ENCODE measurements at regions not wholly inside any gene's neighbourhood (a gene's known extent, or its start where the extent isn't known, plus 50 kb on each side); places are given as distances from the start of the nearest gene placed in this dataset.

- Histone ChIP-seq H3K4me1 (ENCODE audit: insufficient read depth) (no peaks in the 10 kb centered on the region), H4K20me1 (ENCODE audit: insufficient read depth, poor library complexity, severe bottlenecking) (no peaks in the 10 kb centered on the region), H3K9me3 (ENCODE audit: low read depth) (no peaks in the 10 kb centered on the region), H3K9me2 (replicated peaks; ENCODE audit: insufficient read depth) (no peaks in the 10 kb centered on the region), H3K4me2 (no peak overlapping the region), H3K27ac (peak overlapping the region; percentile 39), H3K36me3 (replicated peaks; ENCODE audit: insufficient read depth, low read depth) (no peaks in the 10 kb centered on the region), H3K79me2 (peaks cover 15% of the 10 kb centered on the region), H3K4me3 (no peak overlapping the region), H3K27me3 (no peaks in the 10 kb centered on the region), H2AFZ (no peak overlapping the region)
- TF ChIP-seq EZH2phosphoT487 (IDR thresholded peaks at IDR 0.05; ENCODE audit: low read depth, severe bottlenecking, unreplicated experiment) = no peak
- TF ChIP-seq CTCF (IDR thresholded peaks at IDR 0.05; ENCODE audit: poor library complexity) = no peak
- TF ChIP-seq EZH2 (IDR thresholded peaks at IDR 0.05; ENCODE audit: borderline replicate concordance) = no peak
- WGBS (ENCODE audit: low lambda C conversion rate, missing lambda C conversion rate) = 88% methylated on average over 8 of the region's 8 CpGs
- DNase-seq (ENCODE audit: low spot score) = peak; percentile 26
Measured at GRCh38 chr13:73958657-73959397, 175.4 kb downstream of the KLF12 start.

GRCh38 chr13:73957889-73958288, 176.3 kb downstream of the KLF12 start:
- Histone ChIP-seq H3K9me2 (replicated peaks; ENCODE audit: insufficient read depth) (no peaks in the 10 kb centered on the region), H3K27ac (no peak overlapping the region), H3K4me2 (no peak overlapping the region), H2AFZ (no peak overlapping the region), H3K27me3 (no peaks in the 10 kb centered on the region), H4K20me1 (ENCODE audit: insufficient read depth, poor library complexity, severe bottlenecking) (no peaks in the 10 kb centered on the region), H3K9me3 (ENCODE audit: low read depth) (no peaks in the 10 kb centered on the region), H3K4me3 (no peak overlapping the region), H3K36me3 (replicated peaks; ENCODE audit: insufficient read depth, low read depth) (no peaks in the 10 kb centered on the region), H3K79me2 (peaks cover 15% of the 10 kb centered on the region), H3K4me1 (ENCODE audit: insufficient read depth) (no peaks in the 10 kb centered on the region)
- no peak for DNase-seq (ENCODE audit: low spot score)
- WGBS (ENCODE audit: low lambda C conversion rate, missing lambda C conversion rate) = 97% methylated on average over 5 of the region's 5 CpGs
- TF ChIP-seq CTCF (IDR thresholded peaks at IDR 0.05; ENCODE audit: poor library complexity) = no peak
- no peak for TF ChIP-seq EZH2phosphoT487 (IDR thresholded peaks at IDR 0.05; ENCODE audit: low read depth, severe bottlenecking, unreplicated experiment)
- no peak for TF ChIP-seq EZH2 (IDR thresholded peaks at IDR 0.05; ENCODE audit: borderline replicate concordance)

GRCh38 chr13:73956795-73957408, 177.3 kb downstream of the KLF12 start:
- Histone ChIP-seq H3K36me3 (replicated peaks; ENCODE audit: insufficient read depth, low read depth) (no peaks in the 10 kb centered on the region), H3K79me2 (peaks cover 15% of the 10 kb centered on the region), H3K9me3 (ENCODE audit: low read depth) (no peaks in the 10 kb centered on the region), H3K4me2 (no peak overlapping the region), H4K20me1 (ENCODE audit: insufficient read depth, poor library complexity, severe bottlenecking) (no peaks in the 10 kb centered on the region), H2AFZ (no peak overlapping the region), H3K4me3 (no peak overlapping the region), H3K27ac (no peak overlapping the region), H3K4me1 (ENCODE audit: insufficient read depth) (no peaks in the 10 kb centered on the region), H3K9me2 (replicated peaks; ENCODE audit: insufficient read depth) (no peaks in the 10 kb centered on the region), H3K27me3 (no peaks in the 10 kb centered on the region)
- no peak for DNase-seq (ENCODE audit: low spot score)
- no peak for TF ChIP-seq EZH2 (IDR thresholded peaks at IDR 0.05; ENCODE audit: borderline replicate concordance)
- TF ChIP-seq EZH2phosphoT487 (IDR thresholded peaks at IDR 0.05; ENCODE audit: low read depth, severe bottlenecking, unreplicated experiment) = no peak
- no peak for TF ChIP-seq CTCF (IDR thresholded peaks at IDR 0.05; ENCODE audit: poor library complexity)
- WGBS (ENCODE audit: low lambda C conversion rate, missing lambda C conversion rate) = 80% methylated on average over 1 of the region's 1 CpG

Measured in hepatocyte (in vitro differentiated cells).